ENCODE measurements at regions not wholly inside any gene's neighbourhood (a gene's known extent, or its start where the extent isn't known, plus 50 kb on each side); places are given as distances from the start of the nearest gene placed in this dataset.

- H3K27ac ChIP-seq, result no peak overlapping the region
- H3K4me2 ChIP-seq, result no peak overlapping the region
- no peak overlapping the region for H3K9ac ChIP-seq
- no peak for TF ChIP-seq CTCF (conservative IDR thresholded peaks at IDR 0.05; ENCODE audit: low read depth, low read length)
- H3K79me2 ChIP-seq (ENCODE audit: insufficient read depth, low read depth), result no peaks in the 10 kb centered on the region
- no peaks in the 10 kb centered on the region for H3K4me1 ChIP-seq (ENCODE audit: low read depth, poor library complexity, severe bottlenecking)
- no peaks in the 10 kb centered on the region for H4K20me1 ChIP-seq (ENCODE audit: insufficient read depth)
- no peaks in the 10 kb centered on the region for H3K36me3 ChIP-seq (ENCODE audit: insufficient read depth)
- no peak overlapping the region for H3K4me3 ChIP-seq (IDR thresholded peaks at IDR 0.05; ENCODE audit: insufficient read depth, low read depth, low read length)
- H3K27me3 ChIP-seq (ENCODE audit: insufficient read depth, low read depth), result no peaks in the 10 kb centered on the region
- no peak overlapping the region for H2AFZ ChIP-seq (ENCODE audit: low read depth)
These were observed 102.4 kb upstream of the SLC6A11 start for GRCh38 chr3:10713656-10714055.

- TF ChIP-seq CTCF (conservative IDR thresholded peaks at IDR 0.05; ENCODE audit: low read depth, low read length), result no peak
- Histone ChIP-seq H3K4me3 (IDR thresholded peaks at IDR 0.05; ENCODE audit: insufficient read depth, low read depth, low read length) (no peak overlapping the region), H3K27me3 (ENCODE audit: insufficient read depth, low read depth) (no peaks in the 10 kb centered on the region)
These were observed 100.1 kb upstream of the SLC6A11 start for GRCh38 chr3:10715886-10716285.

GRCh38 chr3:10716964-10717363 lies 99.1 kb upstream of the SLC6A11 start:
- H3K4me2 ChIP-seq, result no peak overlapping the region
- H3K36me3 ChIP-seq (ENCODE audit: insufficient read depth), result no peaks in the 10 kb centered on the region
- no peak overlapping the region for H3K4me3 ChIP-seq (IDR thresholded peaks at IDR 0.05; ENCODE audit: insufficient read depth, low read depth, low read length)
- H3K9ac ChIP-seq, result no peak overlapping the region
- H4K20me1 ChIP-seq (ENCODE audit: insufficient read depth), result no peaks in the 10 kb centered on the region
- no peaks in the 10 kb centered on the region for H3K27me3 ChIP-seq (ENCODE audit: insufficient read depth, low read depth)
- H3K79me2 ChIP-seq (ENCODE audit: insufficient read depth, low read depth), result no peaks in the 10 kb centered on the region
- no peaks in the 10 kb centered on the region for H3K4me1 ChIP-seq (ENCODE audit: low read depth, poor library complexity, severe bottlenecking)
- H3K27ac ChIP-seq, result no peak overlapping the region
- no peak for TF ChIP-seq CTCF (conservative IDR thresholded peaks at IDR 0.05; ENCODE audit: low read depth, low read length)
- H2AFZ ChIP-seq (ENCODE audit: low read depth), result no peak overlapping the region

More at GRCh38 chr3:10715886-10716285, 100.1 kb upstream of the SLC6A11 start:
- H3K27ac ChIP-seq, result no peak overlapping the region
- H3K79me2 ChIP-seq (ENCODE audit: insufficient read depth, low read depth), result no peaks in the 10 kb centered on the region
- H3K4me2 ChIP-seq, result no peak overlapping the region
- no peaks in the 10 kb centered on the region for H3K4me1 ChIP-seq (ENCODE audit: low read depth, poor library complexity, severe bottlenecking)
- no peak overlapping the region for H2AFZ ChIP-seq (ENCODE audit: low read depth)
- no peaks in the 10 kb centered on the region for H4K20me1 ChIP-seq (ENCODE audit: insufficient read depth)
- H3K9ac ChIP-seq, result no peak overlapping the region
- H3K36me3 ChIP-seq (ENCODE audit: insufficient read depth), result no peaks in the 10 kb centered on the region

- H2AFZ ChIP-seq (ENCODE audit: low read depth), result no peak overlapping the region
- H4K20me1 ChIP-seq (ENCODE audit: insufficient read depth), result no peaks in the 10 kb centered on the region
- no peaks in the 10 kb centered on the region for H3K79me2 ChIP-seq (ENCODE audit: insufficient read depth, low read depth)
- H3K36me3 ChIP-seq (ENCODE audit: insufficient read depth), result no peaks in the 10 kb centered on the region
- no peaks in the 10 kb centered on the region for H3K27me3 ChIP-seq (ENCODE audit: insufficient read depth, low read depth)
- H3K4me2 ChIP-seq, result no peak overlapping the region
- H3K4me3 ChIP-seq (IDR thresholded peaks at IDR 0.05; ENCODE audit: insufficient read depth, low read depth, low read length), result no peak overlapping the region
- TF ChIP-seq CTCF (conservative IDR thresholded peaks at IDR 0.05; ENCODE audit: low read depth, low read length), result no peak
- no peak overlapping the region for H3K27ac ChIP-seq
- H3K9ac ChIP-seq, result no peak overlapping the region
- no peaks in the 10 kb centered on the region for H3K4me1 ChIP-seq (ENCODE audit: low read depth, poor library complexity, severe bottlenecking)
These were observed 98.3 kb upstream of the SLC6A11 start for GRCh38 chr3:10717756-10718155.

Data from KMS-11 (cell line).